Body of pancreas (tissue), 4 donors: ENCODE measurements at regions not wholly inside any gene's neighbourhood (a gene's known extent, or its start where the extent isn't known, plus 50 kb on each side); places are given as distances from the start of the nearest gene placed in this dataset.

Experiments
- CTCF ChIP-seq, 7 experiments: fragments of 450-650 bp in 4 of 7; fragments of 200-600 bp in 3 of 7; sonication (generic) in 3 of 7; IDR thresholded peaks; one replicate each; pipeline ENCODE4 v1.5.1; 2016 to 2019; ENCODE audit warnings: antibody characterized with exemption in 7 of 7
- POLR2A ChIP-seq, 3 donors: fragments of 450-650 bp; IDR thresholded peaks; one replicate each; pipeline ENCODE4 v1.6.1; 2016; ENCODE audit warnings: antibody characterized with exemption in 3 of 3, mild to moderate bottlenecking in 2 of 3

- no peak for TF ChIP-seq CTCF (IDR thresholded peaks at IDR 0.05)
- TF ChIP-seq POLR2A (IDR thresholded peaks at IDR 0.05), result no peak
These were observed 326.4 kb upstream of the KLF4 start for GRCh38 chr9:107815782-107816560.
